ENCODE measurements at regions not wholly inside any gene's neighbourhood (a gene's known extent, or its start where the extent isn't known, plus 50 kb on each side); places are given as distances from the start of the nearest gene placed in this dataset.

DNA sequence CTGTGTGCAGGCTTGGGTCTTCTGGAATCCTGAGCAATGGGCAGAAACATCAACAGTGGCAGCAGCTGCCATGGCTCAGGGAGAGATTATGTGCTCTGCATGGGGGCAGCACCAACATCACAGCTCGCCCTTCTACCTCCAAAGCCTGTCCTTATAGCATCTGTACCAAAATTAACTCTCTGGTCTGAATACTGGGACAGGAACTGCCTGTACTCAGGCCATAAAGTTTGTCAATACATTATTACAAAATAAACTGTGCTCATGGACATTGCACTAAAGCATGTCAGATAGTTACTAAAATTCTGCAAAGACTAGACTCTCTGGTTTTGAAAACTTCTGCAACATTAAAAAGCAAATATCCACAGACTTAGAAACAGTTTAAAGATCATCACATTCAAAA, 91.6 kb downstream of the ZC3H11B start:
- DNase-seq, result no peak

GRCh38 chr1:219520241-219520640, 92.7 kb downstream of the ZC3H11B start:
- DNase-seq, result no peak

GRCh38 chr1:219518907-219519248, 94.0 kb downstream of the ZC3H11B start:
- no peak for DNase-seq

GRCh38 chr1:219518168-219518906, 94.6 kb downstream of the ZC3H11B start:
- no peak for DNase-seq

GRCh38 chr1:219517031-219517430, 95.9 kb downstream of the ZC3H11B start:
- no peak for DNase-seq

DNA sequence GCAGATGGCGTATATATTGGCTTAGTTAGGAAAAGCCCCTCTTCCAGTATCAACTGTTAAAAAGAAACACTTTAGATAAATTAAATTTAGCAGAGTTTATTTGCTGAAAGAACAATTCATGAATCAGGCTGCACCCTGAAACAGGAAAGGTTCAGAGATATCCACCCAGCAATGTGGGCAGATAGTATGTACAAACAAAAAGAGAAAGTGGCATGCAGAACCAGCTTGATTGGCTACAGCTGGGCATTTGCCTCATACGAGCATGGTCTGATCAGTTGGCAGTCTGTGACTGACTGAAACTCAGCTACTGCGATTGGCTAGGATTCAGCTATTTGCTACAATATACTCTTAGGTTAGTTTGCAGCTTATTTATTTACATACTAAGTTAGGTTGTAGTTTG, 98.2 kb downstream of the ZC3H11B start:
- DNase-seq, result no peak

DNA sequence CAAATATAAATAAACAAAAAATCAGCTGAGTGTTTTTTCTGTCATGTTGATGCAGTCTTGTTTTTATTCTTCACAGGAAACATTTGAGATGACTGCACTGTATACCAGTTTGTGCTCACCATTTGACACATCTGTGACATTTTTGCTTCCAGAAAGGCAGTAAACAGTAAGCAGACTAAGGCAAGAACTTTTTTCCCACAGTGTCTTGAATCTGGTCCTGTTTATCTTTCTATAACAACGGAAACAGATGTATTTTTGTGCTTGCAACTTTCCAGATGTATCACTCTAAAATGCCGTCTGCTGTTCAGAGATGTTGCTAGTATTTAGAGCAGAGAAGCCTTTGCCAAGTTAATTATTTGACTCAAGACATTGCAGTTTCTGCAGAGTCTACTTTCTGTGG, 105.5 kb downstream of the ZC3H11B start:
- no peak for DNase-seq

GRCh38 chr1:219506936-219507335, 106.0 kb downstream of the ZC3H11B start:
- DNase-seq, result no peak

GRCh38 chr1:219506473-219506899, 106.4 kb downstream of the ZC3H11B start:
- no peak for DNase-seq

DNA sequence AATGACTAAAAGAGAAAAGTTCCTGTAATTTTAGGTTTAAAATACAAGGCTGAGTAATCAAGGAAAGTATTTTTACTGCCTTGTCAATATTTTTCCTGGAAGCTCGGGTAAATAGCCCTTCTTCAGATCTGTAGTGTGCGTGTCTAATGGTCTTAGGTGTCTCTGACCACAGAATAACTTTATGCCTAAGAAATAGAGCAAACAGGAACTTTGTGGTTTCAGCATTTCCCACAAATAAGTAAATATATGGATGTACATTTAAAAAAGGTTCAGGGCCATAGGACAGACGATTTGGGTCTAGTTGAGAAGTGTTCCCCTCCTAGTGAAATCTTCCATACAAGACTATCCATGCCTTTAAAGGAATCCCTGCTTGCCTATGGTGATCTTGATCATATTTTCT, 107.0 kb downstream of the ZC3H11B start:
- DNase-seq, result no peak

DNA sequence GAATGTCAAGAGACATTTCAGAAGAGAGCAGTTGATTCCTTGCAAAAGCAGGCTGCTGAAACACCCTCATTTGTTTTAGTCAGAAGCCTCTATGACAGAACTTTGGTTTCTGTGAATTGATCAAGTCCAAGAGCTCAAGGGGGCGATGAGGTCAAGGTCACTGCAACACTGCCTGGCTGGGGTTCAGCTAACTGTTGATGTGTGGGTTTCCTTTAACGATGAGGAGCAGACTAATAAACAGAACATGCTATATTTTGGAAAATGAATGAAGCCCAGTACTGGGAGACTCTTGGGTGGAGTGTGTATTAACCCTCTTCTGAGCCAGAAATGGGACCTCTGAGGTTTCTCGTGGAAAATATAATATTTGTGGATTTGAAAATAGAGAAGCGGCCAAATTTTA, 109.3 kb downstream of the ZC3H11B start:
- no peak for DNase-seq

DNA sequence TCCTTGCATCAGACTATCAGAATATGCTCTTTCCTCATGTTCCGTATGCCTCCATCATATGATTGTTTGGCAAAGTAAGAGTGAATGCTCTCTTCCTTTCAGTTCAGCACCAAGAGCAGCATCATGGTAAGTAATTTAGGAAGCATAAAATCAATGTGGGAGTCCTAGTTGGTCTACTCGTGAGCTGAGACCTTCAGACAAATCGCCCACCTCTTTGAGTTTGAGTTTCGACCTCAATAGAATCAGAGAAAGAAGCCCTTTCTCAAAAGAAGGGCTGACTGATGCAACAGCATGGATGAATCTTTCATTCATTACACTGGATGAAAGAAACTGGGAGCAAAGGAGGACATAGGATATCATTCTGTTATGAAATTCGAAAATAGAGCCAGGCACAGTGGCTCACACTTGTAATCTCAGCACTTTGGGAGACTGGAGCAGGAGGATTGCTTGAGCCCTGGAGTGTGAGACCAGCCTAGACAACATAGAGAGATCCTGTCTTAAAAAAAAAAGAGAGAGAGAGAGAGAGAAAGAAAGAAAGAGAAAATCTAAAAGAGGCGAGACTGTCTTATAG, 112.5 kb downstream of the ZC3H11B start:
- no peak for DNase-seq

GRCh38 chr1:219498666-219499065, 114.2 kb downstream of the ZC3H11B start:
- no peak for DNase-seq

DNA sequence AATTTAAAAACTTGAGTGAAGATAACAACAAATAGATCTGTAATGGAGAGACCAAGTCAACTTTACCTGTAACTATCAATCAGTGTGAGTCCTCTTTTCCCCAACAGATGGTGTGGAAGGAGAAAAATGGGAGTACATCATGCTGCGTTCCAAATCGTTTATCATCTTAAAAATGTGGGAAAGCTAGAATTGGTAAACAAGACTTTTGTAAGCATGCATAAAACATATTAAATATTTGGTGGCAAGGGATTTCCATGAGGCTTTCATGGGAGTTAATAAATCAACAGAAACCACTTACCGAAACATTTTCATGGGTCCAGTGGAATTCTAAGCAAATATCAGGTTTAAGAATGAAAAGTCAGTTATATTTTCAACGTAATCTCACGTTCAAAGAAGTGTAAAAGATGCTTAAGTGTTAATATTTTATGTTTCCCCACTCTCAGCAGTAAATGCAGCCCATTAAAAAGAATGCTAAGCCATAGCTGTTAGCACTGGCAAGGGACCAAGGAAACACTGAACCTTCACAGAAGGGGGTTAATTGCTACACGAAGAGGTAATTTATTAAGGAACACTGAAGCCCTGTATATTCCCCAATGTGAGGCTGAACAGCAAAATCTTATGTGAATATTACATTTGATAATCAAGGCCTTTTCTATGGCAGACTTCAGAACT, 117.0 kb downstream of the ZC3H11B start:
- no peak for DNase-seq

- DNase-seq, result no peak
Measured at GRCh38 chr1:219492717-219493116, 120.2 kb downstream of the ZC3H11B start.

DNA sequence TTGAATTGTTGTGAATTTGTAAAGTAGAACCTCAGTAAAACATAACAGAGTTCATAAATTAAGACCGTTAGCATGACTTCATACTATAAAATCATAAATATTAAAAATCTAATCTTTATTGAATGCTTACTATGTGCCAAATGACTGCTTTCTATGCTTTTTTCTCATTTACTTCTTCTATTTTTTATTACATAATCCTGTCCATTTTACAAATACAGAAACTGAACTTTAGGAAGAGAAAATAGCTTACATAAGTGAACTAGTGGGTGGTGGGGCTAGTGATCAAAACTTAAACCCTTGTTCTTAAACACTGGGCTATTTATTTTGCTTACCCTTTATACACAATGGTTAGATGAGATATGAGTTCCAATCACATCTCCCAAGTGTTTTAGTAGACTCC, 122.3 kb downstream of the ZC3H11B start:
- DNase-seq, result no peak

DNA sequence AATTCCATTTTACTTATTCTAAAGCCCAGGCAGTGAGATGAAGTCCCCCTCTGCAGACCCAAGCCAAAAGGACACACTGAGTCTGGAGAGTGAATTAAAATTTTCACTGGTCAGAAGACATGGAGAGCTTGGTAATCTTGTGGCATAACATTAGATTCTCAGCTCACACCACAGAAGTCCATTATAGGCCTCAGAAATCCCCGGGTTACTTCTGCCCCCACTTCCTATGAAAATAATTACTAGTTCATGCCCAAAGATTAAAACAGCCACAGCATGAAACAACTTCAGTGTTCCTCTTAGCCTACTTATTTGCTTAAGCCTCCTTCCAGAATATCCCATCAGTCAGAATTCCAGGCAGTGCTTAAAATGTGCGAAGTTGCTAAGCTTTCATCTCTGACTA, 123.3 kb downstream of the ZC3H11B start:
- DNase-seq, result no peak

DNA sequence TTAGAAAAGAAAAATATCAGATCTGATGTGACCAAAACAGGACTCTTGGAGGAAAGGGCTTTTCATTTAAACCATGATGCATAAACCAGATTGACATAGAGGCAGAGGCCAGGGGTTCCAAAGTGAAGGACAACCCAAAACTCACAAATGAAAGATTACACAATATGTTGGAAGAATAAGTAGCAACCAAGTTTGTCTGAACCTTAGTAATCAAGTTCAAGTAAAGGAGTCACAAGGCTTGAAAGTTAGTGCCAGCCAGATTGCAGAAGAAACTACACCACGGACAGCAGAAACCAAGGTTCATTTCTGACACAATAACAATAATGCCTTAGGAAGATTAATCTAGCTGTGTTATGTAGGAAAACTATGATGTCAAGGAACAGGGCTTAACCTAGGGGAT, 124.6 kb downstream of the ZC3H11B start:
- DNase-seq, result no peak

DNA sequence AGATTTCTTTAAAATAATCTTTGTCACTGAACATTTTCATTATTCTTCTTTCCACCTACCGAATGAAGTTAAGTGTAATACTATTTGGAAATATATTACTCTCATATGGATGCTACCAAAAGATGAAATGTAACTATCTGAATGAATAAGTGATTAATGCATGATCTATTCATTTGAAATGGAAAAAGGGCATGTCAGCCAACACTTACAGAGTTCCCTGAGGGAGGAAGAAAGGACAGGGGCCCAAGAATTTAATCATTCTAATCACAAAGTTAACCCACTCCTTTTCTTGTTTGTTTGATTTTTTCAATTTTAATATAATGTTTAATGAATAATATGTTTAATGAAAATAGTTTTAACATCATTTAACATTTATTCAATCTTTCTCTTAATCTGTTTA, 129.4 kb downstream of the ZC3H11B start:
- no peak for DNase-seq

- no peak for DNase-seq
Measured at GRCh38 chr1:219480011-219480410, 132.9 kb downstream of the ZC3H11B start.

DNA sequence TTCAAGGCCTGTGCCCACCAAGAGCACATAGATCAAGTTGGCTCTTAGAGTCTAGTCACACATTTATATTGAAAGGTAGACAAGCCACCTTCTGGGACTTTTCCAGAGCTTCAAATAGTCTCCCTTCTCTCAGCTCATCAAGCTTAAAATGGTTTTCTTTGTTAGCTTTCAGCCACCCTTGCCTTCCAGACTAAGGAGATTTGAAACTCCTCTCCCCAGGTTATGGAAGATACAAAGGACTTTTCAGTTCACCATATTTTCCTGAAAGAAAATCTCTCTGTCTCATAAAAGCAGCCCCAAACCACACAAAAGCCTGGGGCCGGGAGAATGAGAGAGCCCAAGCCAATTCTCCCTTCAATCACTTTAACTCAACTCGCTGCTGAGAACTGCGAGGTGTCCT, 134.1 kb downstream of the ZC3H11B start:
- DNase-seq, result no peak

DNA sequence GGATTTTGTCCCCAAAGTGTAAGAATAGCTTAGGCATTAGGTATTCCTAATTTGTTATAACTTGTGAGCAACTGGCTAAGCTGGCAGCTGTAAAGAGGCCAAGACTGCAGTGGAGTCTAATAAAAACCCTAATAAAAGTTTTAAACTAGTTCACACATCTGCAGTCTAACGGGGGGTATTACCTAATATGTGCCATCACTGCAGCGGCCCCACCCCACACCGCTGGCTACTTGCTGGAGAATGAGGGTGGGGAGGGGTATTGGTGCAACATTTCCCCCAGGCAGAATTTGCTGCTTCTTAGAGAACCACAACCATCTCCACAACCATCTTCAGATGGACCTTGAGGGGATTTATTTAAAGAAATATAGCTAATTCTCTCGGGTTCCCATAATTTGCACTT, 135.0 kb downstream of the ZC3H11B start:
- no peak for DNase-seq

- no peak for DNase-seq
Measured at GRCh38 chr1:219476716-219477115, 136.2 kb downstream of the ZC3H11B start.

- DNase-seq, result no peak
Measured at GRCh38 chr1:219476116-219476515, 136.8 kb downstream of the ZC3H11B start.

GRCh38 chr1:219472596-219472995, 140.3 kb downstream of the ZC3H11B start:
- no peak for DNase-seq
